IPS-20b (cell line): ENCODE measurements at regions not wholly inside any gene's neighbourhood (a gene's known extent, or its start where the extent isn't known, plus 50 kb on each side); places are given as distances from the start of the nearest gene placed in this dataset.
"Not testable (repeated sequence)": the region's sequence is repeated elsewhere in the genome, so short reads cannot be mapped to it uniquely, and the experiment has no call there.

Experiments used
- H3K27ac ChIP-seq: one replicate; pipeline ENCODE4 v1.5.1; 2013; ENCODE audit warnings: low read length
- H3K27me3 ChIP-seq: 2 replicates; pipeline ENCODE4 v1.6.1; 2013; ENCODE audit warnings: mild to moderate bottlenecking, low read length, inconsistent platforms; ENCODE audit not compliant: insufficient read depth
- H3K36me3 ChIP-seq: 2 replicates; pipeline ENCODE4 v1.6.1; 2013; ENCODE audit warnings: low read depth, mild to moderate bottlenecking, inconsistent platforms, low read length, moderate library complexity; ENCODE audit not compliant: insufficient read depth
- H3K4me1 ChIP-seq: 2 replicates; pipeline ENCODE4 v1.6.1; 2013; ENCODE audit warnings: mild to moderate bottlenecking, control low read depth, inconsistent platforms, low read length, moderate library complexity; ENCODE audit not compliant: insufficient read depth
- H3K4me3 ChIP-seq: 2 replicates; pipeline ENCODE4 v1.5.1; 2013; ENCODE audit warnings: mild to moderate bottlenecking, low read length, inconsistent platforms
- H3K9ac ChIP-seq: 2 replicates; pipeline ENCODE4 v1.6.1; 2013; ENCODE audit warnings: low read depth, mild to moderate bottlenecking, inconsistent platforms, low read length, moderate library complexity
- H3K9me3 ChIP-seq: 2 replicates; pipeline ENCODE4 v1.6.1; 2013; ENCODE audit warnings: mild to moderate bottlenecking, low read depth, low read length, inconsistent platforms; ENCODE audit not compliant: insufficient read depth

- H3K27ac ChIP-seq = no peak overlapping the region
- no peak overlapping the region for H3K9ac ChIP-seq
- no peaks in the 10 kb centered on the region for H3K27me3 ChIP-seq
- no peak overlapping the region for H3K4me3 ChIP-seq
- H3K36me3 ChIP-seq = no peaks in the 10 kb centered on the region
- H3K4me1 ChIP-seq = no peaks in the 10 kb centered on the region; the same call in 1 of the 2 replicates
- H3K9me3 ChIP-seq = no peaks in the 10 kb centered on the region
Measured at GRCh38 chr21:27320868-27321267, 354.0 kb upstream of the ADAMTS5 start.

DNA sequence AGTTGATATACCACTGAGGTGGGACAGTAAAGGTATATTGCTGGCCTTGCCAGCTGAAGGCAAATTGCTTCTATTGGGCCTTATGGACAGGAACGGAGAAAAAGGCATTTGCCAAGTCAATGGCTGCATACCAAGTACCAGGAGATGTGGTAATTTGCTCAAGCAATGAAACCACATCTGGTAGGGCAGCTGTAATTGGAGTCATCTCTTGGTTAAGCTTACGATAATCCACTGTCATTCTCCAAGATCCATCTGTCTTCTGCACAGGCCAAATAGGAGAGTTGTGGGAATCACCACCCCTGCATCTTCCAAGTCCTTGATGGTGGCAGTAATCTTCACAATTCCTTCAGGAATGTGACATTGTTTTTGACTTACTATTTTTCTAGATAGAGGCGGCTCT, 350.7 kb upstream of the ADAMTS5 start:
- not testable (repeated sequence) for H3K9me3 ChIP-seq

GRCh38 chr21:27315373-27315772, 348.5 kb upstream of the ADAMTS5 start:
- Histone ChIP-seq H3K36me3 (no peaks in the 10 kb centered on the region), H3K4me3 (no peak overlapping the region), H3K27me3 (no peaks in the 10 kb centered on the region), H3K27ac (no peak overlapping the region), H3K9ac (no peak overlapping the region), H3K9me3 (peaks cover 5% of the 10 kb centered on the region; the same call in 1 of the 2 replicates), H3K4me1 (no peaks in the 10 kb centered on the region)

More for the DNA sequence above, 350.7 kb upstream of the ADAMTS5 start:
- H3K4me1 ChIP-seq, H3K27me3 ChIP-seq, H3K36me3 ChIP-seq, H3K27ac ChIP-seq, H3K4me3 ChIP-seq, H3K9ac ChIP-seq: not testable (repeated sequence)

GRCh38 chr21:27314131-27314530, 347.2 kb upstream of the ADAMTS5 start:
- Histone ChIP-seq H3K4me1 (no peaks in the 10 kb centered on the region), H3K27me3 (no peaks in the 10 kb centered on the region), H3K36me3 (no peaks in the 10 kb centered on the region), H3K4me3 (no peak overlapping the region), H3K27ac (no peak overlapping the region), H3K9ac (no peak overlapping the region), H3K9me3 (peaks cover 5% of the 10 kb centered on the region; the same call in 1 of the 2 replicates)

DNA sequence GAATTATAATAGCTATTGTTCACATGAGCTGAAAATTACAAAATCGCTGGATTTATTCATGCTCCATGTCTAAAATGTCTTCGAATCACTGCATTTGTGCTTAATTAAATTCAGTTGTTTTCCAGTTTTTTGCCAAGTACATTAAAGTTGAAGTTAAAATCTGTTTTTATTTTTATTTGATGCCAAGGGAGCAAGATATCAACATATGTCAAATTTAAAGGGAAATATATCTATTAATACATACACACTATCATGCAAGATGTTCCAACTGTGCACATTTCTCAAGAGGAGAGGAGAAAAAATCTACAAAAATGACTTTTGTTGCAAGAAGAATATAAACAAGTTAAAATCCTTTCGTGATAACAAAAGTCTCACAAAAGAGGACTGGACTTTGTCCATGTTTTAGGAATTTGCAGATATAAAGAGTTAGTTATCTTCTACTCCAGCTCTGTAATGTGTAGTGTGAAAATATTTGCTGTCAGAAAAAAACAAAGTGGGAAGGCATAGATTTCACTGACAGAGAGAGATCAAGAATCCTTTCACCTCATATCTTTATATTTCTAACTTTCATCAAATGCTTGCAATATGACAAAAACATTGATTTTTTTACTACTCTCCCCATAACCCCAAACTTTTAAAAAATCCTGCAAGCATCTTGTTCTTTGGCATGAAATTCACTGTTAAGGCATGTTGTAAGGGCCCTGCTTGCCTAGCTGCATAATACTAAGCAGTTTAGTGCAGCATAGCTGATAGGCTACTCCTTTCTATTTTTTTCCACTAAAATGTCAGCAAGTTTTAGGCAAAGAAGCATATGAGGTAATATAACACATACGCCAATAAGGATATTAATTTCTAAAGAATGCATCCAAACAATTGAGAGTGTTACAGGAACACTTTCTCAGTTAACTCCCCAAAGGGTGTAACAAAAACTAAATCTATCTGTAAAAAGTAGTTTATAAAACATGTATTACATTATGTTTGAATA, 340.2 kb upstream of the ADAMTS5 start:
- H3K4me1 ChIP-seq = no peaks in the 10 kb centered on the region
- no peak overlapping the region for H3K27ac ChIP-seq
- H3K27me3 ChIP-seq = no peaks in the 10 kb centered on the region
- H3K4me3 ChIP-seq = no peak overlapping the region
- no peak overlapping the region for H3K9ac ChIP-seq
- no peaks in the 10 kb centered on the region for H3K36me3 ChIP-seq
- H3K9me3 ChIP-seq = peaks cover 5% of the 10 kb centered on the region; the same call in 1 of the 2 replicates

GRCh38 chr21:27306206-27306605, 339.3 kb upstream of the ADAMTS5 start:
- H3K4me1 ChIP-seq = no peaks in the 10 kb centered on the region
- no peak overlapping the region for H3K4me3 ChIP-seq
- no peaks in the 10 kb centered on the region for H3K27me3 ChIP-seq
- H3K9me3 ChIP-seq = peaks cover 3% of the 10 kb centered on the region; the same call in 1 of the 2 replicates
- H3K36me3 ChIP-seq = no peaks in the 10 kb centered on the region
- no peak overlapping the region for H3K27ac ChIP-seq
- H3K9ac ChIP-seq = no peak overlapping the region

GRCh38 chr21:27301220-27301619, 334.3 kb upstream of the ADAMTS5 start:
- Histone ChIP-seq H3K4me1 (no peaks in the 10 kb centered on the region), H3K4me3 (no peak overlapping the region), H3K9ac (no peak overlapping the region), H3K36me3 (no peaks in the 10 kb centered on the region), H3K9me3 (no peaks in the 10 kb centered on the region), H3K27ac (no peak overlapping the region), H3K27me3 (no peaks in the 10 kb centered on the region)

- Histone ChIP-seq H3K9ac (no peak overlapping the region), H3K36me3 (no peaks in the 10 kb centered on the region), H3K4me3 (no peak overlapping the region), H3K27ac (no peak overlapping the region), H3K9me3 (no peaks in the 10 kb centered on the region), H3K27me3 (no peaks in the 10 kb centered on the region), H3K4me1 (no peaks in the 10 kb centered on the region)
Measured at GRCh38 chr21:27300770-27301169, 333.9 kb upstream of the ADAMTS5 start.

DNA sequence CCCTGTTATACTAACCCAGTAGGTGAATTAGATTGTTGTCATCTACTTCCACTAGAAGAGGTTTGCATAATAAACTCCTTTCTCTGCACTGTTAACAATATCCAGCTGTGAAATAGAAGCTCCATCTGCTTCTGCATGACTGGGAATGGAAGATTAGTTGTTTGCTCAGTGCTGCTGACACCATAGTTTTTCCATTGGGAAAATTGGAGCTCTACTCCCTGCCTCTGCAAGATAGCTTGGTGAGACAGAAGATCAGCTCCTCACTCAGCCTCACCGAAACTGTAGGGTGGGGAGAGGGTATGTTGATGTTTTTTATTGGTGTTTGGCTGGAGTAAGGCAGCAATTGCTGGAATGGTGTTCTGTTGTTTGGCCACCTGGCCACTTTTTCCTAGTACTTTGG, 331.6 kb upstream of the ADAMTS5 start:
- no peaks in the 10 kb centered on the region for H3K36me3 ChIP-seq
- H3K9ac ChIP-seq = no peak overlapping the region
- H3K4me1 ChIP-seq = no peaks in the 10 kb centered on the region

GRCh38 chr21:27293239-27293638, 326.4 kb upstream of the ADAMTS5 start:
- Histone ChIP-seq H3K27ac (no peak overlapping the region), H3K9me3 (no peaks in the 10 kb centered on the region), H3K4me1 (no peaks in the 10 kb centered on the region), H3K9ac (no peak overlapping the region), H3K27me3 (no peaks in the 10 kb centered on the region), H3K4me3 (no peak overlapping the region), H3K36me3 (no peaks in the 10 kb centered on the region)

More for the DNA sequence above, 331.6 kb upstream of the ADAMTS5 start:
- Histone ChIP-seq H3K27me3 (no peaks in the 10 kb centered on the region), H3K9me3 (no peaks in the 10 kb centered on the region), H3K27ac (no peak overlapping the region), H3K4me3 (no peak overlapping the region)

GRCh38 chr21:27292783-27293182, 325.9 kb upstream of the ADAMTS5 start:
- H3K9ac ChIP-seq = no peak overlapping the region
- H3K27me3 ChIP-seq = no peaks in the 10 kb centered on the region
- no peak overlapping the region for H3K4me3 ChIP-seq
- no peak overlapping the region for H3K27ac ChIP-seq
- no peaks in the 10 kb centered on the region for H3K9me3 ChIP-seq
- no peaks in the 10 kb centered on the region for H3K36me3 ChIP-seq
- no peaks in the 10 kb centered on the region for H3K4me1 ChIP-seq

- no peaks in the 10 kb centered on the region for H3K36me3 ChIP-seq
- no peak overlapping the region for H3K4me3 ChIP-seq
- no peak overlapping the region for H3K9ac ChIP-seq
- no peaks in the 10 kb centered on the region for H3K4me1 ChIP-seq
- H3K9me3 ChIP-seq = no peaks in the 10 kb centered on the region
- H3K27me3 ChIP-seq = no peaks in the 10 kb centered on the region
- no peak overlapping the region for H3K27ac ChIP-seq
Measured at GRCh38 chr21:27292229-27292628, 325.3 kb upstream of the ADAMTS5 start.
